HCT116 (cell line): ENCODE measurements at regions not wholly inside any gene's neighbourhood (a gene's known extent, or its start where the extent isn't known, plus 50 kb on each side); places are given as distances from the start of the nearest gene placed in this dataset.

Experiments used
- ATAC-seq: fragments of 200-7000 bp; cut with Tn5 transposase; 2 replicates; pipeline ENCODE4 v1.9.1; 2020; ENCODE audit warnings: mild to moderate bottlenecking, moderate library complexity
- BruUV-seq: library from RNA; stranded (reverse); fragments of 400-500 nt; replicated peaks from 2 replicates; lab custom pipeline; 2021; lab: Mats Ljungman, UMichigan
- CTCF ChIA-PET: fragments of 300-600 bp; sonication (Branson Sonifier 250); formaldehyde crosslinking; loops from one replicate; lab custom pipeline; 2021; ENCODE audit warnings: antibody characterized with exemption; lab: Charles Lee
- POLR2A ChIA-PET: fragments of 300-600, 350-600 bp; sonication (Branson Sonifier 250); formaldehyde crosslinking; loops from one replicate; lab custom pipeline; 2021; ENCODE audit warnings: antibody characterized with exemption; lab: Charles Lee
- RAD21 ChIA-PET, 2 experiments: fragments of 300-600 bp; sonication (Branson Sonifier 250); formaldehyde crosslinking; loops; one replicate each; lab custom pipeline; 2023; ENCODE audit warnings: low total read pairs in 2 of 2; ENCODE audit not compliant: uncharacterized antibody in 2 of 2, unreplicated experiment in 2 of 2, low non-redundant PET in 1 of 2; lab: Charles Lee
- DNase-seq: peaks from one replicate; pipeline ENCODE4 v3.0.0-alpha.2; 2010; ENCODE audit warnings: low read depth, low spot score
- H2AFZ ChIP-seq: fragments of 200-600 bp; shearing (Covaris generic), sonication (generic); 2 replicates; pipeline ENCODE4 v1.6.1; 2017; ENCODE audit warnings: low read depth, mixed run types, mixed read lengths, antibody characterized with exemption, low read length; ENCODE audit not compliant: poor library complexity, severe bottlenecking
- H3K27ac ChIP-seq: 2 replicates; pipeline ENCODE4 v1.5.1; 2012; ENCODE audit warnings: low read depth, low read length
- H3K27me3 ChIP-seq: fragments of 200-600 bp; sonication (generic); 2 replicates; pipeline ENCODE4 v1.6.1; 2016; ENCODE audit warnings: mixed run types, low read length, mixed read lengths; ENCODE audit not compliant: insufficient read depth
- H3K36me3 ChIP-seq, 2 experiments: fragments of 200-500 bp in 1 of 2; fragments of 200-600 bp in 1 of 2; sonication (Bioruptor generic) in 1 of 2; sonication (generic) in 1 of 2; 2 replicates each; pipeline versions ENCODE4 v1.5.1 to v1.6.1; 2014 to 2016; ENCODE audit warnings: low read length in 2 of 2, inconsistent platforms in 1 of 2, mixed read lengths in 1 of 2, mixed run types in 1 of 2; ENCODE audit not compliant: insufficient read depth in 2 of 2, control insufficient read depth in 1 of 2
- H3K4me1 ChIP-seq, 2 experiments: fragments of 200-600 bp in 1 of 2; sonication (generic) in 1 of 2; 2 replicates each; pipeline versions ENCODE4 v1.5.1 to v1.6.1; 2012 to 2017; ENCODE audit warnings: low read length in 2 of 2, inconsistent platforms in 1 of 2, mild to moderate bottlenecking in 1 of 2, mixed read lengths in 1 of 2, mixed run types in 1 of 2, moderate library complexity in 1 of 2; ENCODE audit not compliant: insufficient read depth in 2 of 2, control insufficient read depth in 1 of 2
- H3K4me2 ChIP-seq: fragments of 200-600 bp; sonication (generic); 2 replicates; pipeline ENCODE4 v1.6.1; 2017; ENCODE audit warnings: mixed run types, low read length, mixed read lengths
- H3K4me3 ChIP-seq, 2 experiments: fragments of 200-600 bp in 1 of 2; sonication (generic) in 1 of 2; replicated peaks in 1 of 2; 2 replicates each; pipeline ENCODE4 v1.5.1; 2011 to 2016; ENCODE audit warnings: low read length in 2 of 2, control low read depth in 1 of 2, low read depth in 1 of 2, mild to moderate bottlenecking in 1 of 2, mixed read lengths in 1 of 2, mixed run types in 1 of 2
- H3K79me2 ChIP-seq: fragments of 200-600 bp; sonication (generic); 2 replicates; pipeline ENCODE4 v1.6.1; 2017; ENCODE audit warnings: mild to moderate bottlenecking, mixed run types, low read length, moderate library complexity, mixed read lengths; ENCODE audit not compliant: insufficient read depth
- H3K9ac ChIP-seq: fragments of 200-600 bp; sonication (generic); 2 replicates; pipeline ENCODE4 v1.6.1; 2016; ENCODE audit warnings: low read length, mixed read lengths
- H3K9me2 ChIP-seq: fragments of 200-600 bp; sonication (generic), shearing (Covaris generic); 2 replicates; pipeline ENCODE4 v1.6.1; 2017; ENCODE audit warnings: mixed run types, mild to moderate bottlenecking, moderate library complexity; ENCODE audit not compliant: insufficient read depth
- H3K9me3 ChIP-seq, 2 experiments: fragments of 200-500 bp in 1 of 2; fragments of 200-600 bp in 1 of 2; sonication (Bioruptor generic) in 1 of 2; sonication (generic) in 1 of 2; 2 replicates each; pipeline ENCODE4 v1.6.1; 2014 to 2017; ENCODE audit warnings: low read length in 2 of 2, mixed read lengths in 2 of 2, inconsistent platforms in 1 of 2, low read depth in 1 of 2, mild to moderate bottlenecking in 1 of 2, mixed run types in 1 of 2, moderate library complexity in 1 of 2; ENCODE audit not compliant: control insufficient read depth in 1 of 2, insufficient read depth in 1 of 2
- H4K20me1 ChIP-seq: fragments of 200-600 bp; sonication (generic), shearing (Covaris generic); 2 replicates; pipeline ENCODE4 v1.6.1; 2017; ENCODE audit warnings: mixed run types, mild to moderate bottlenecking, moderate library complexity; ENCODE audit not compliant: insufficient read depth
- EGR1 ChIP-seq: IDR thresholded peaks from 2 replicates; pipeline ENCODE4 v1.6.1; 2012; ENCODE audit warnings: low read depth
- ELF1 ChIP-seq: IDR thresholded peaks from 2 replicates; pipeline ENCODE4 v1.6.1; 2012; ENCODE audit warnings: low read depth, borderline replicate concordance
- EZH2 ChIP-seq: fragments of 200-600 bp; sonication (generic); IDR thresholded peaks from 2 replicates; pipeline ENCODE4 v1.6.1; 2017; ENCODE audit warnings: antibody characterized with exemption, mixed run types
- MAX ChIP-seq: IDR thresholded peaks from 2 replicates; pipeline ENCODE4 v1.6.1; 2012
- POLR2A ChIP-seq: IDR thresholded peaks from 2 replicates; pipeline ENCODE4 v1.7.0; 2011; ENCODE audit warnings: borderline replicate concordance; ENCODE audit not compliant: insufficient read depth, insufficient read length; ENCODE audit errors: extremely low read depth
- REST ChIP-seq: IDR thresholded peaks from 2 replicates; pipeline ENCODE4 v1.6.1; 2012; ENCODE audit warnings: low read depth
- SIN3A ChIP-seq: IDR thresholded peaks from 2 replicates; pipeline ENCODE4 v1.6.1; 2012; ENCODE audit warnings: low read depth
- SP1 ChIP-seq: IDR thresholded peaks from 2 replicates; pipeline ENCODE4 v1.6.1; 2012; ENCODE audit warnings: low read depth
- SRF ChIP-seq: IDR thresholded peaks from 2 replicates; pipeline ENCODE4 v1.6.1; 2012; ENCODE audit warnings: low read depth
- TCF7L2 ChIP-seq: IDR thresholded peaks from 2 replicates; pipeline ENCODE4 v1.7.0; 2011; ENCODE audit warnings: borderline replicate concordance, inconsistent platforms; ENCODE audit not compliant: insufficient read depth, insufficient read length; ENCODE audit errors: extremely low read depth
- ZBTB33 ChIP-seq: IDR thresholded peaks from 2 replicates; pipeline ENCODE4 v1.6.1; 2011; ENCODE audit warnings: mild to moderate bottlenecking, low read length, moderate library complexity; ENCODE audit not compliant: insufficient replicate concordance; ENCODE audit errors: extremely low read depth
- intact Hi-C: fragments of 100-400 bp; cut with micrococcal nuclease; formaldehyde crosslinking; loops from 2 replicates; pipeline ENCODE4 v1.10.0; 2022

- DNase-seq, result no peak
- Histone ChIP-seq H3K27me3 (no peaks in the 10 kb centered on the region), H3K9me3 (no peaks in the 10 kb centered on the region), H3K9ac (no peak overlapping the region), H3K79me2 (no peaks in the 10 kb centered on the region), H3K4me2 (no peak overlapping the region), H3K4me1 (no peaks in the 10 kb centered on the region), H3K27ac (no peak overlapping the region), H4K20me1 (no peaks in the 10 kb centered on the region), H3K4me3 (no peak overlapping the region), H2AFZ (no peak overlapping the region), H3K9me2 (no peaks in the 10 kb centered on the region)
- ChIA-PET RAD21 (no interaction called here), CTCF (no interaction called here), POLR2A (no interaction called here)
- no TSS peak for BruUV-seq
- intact Hi-C loops, result no loop called here
- ATAC-seq, result no peak
- TF ChIP-seq ZBTB33 (no peak), EGR1 (no peak), TCF7L2 (no peak), SP1 (no peak), SIN3A (no peak), POLR2A (no peak), EZH2 (no peak), REST (no peak), SRF (no peak), ELF1 (no peak), MAX (no peak)
- TF ChIP-seq, all 23 proteins: peak for 0
- no peaks in the 10 kb centered on the region for H3K36me3 ChIP-seq
Observed at GRCh38 chrX:16282209-16282608, 114.9 kb downstream of the MAGEB17 start.
